ENCODE measurements at regions not wholly inside any gene's neighbourhood (a gene's known extent, or its start where the extent isn't known, plus 50 kb on each side); places are given as distances from the start of the nearest gene placed in this dataset.

DNA sequence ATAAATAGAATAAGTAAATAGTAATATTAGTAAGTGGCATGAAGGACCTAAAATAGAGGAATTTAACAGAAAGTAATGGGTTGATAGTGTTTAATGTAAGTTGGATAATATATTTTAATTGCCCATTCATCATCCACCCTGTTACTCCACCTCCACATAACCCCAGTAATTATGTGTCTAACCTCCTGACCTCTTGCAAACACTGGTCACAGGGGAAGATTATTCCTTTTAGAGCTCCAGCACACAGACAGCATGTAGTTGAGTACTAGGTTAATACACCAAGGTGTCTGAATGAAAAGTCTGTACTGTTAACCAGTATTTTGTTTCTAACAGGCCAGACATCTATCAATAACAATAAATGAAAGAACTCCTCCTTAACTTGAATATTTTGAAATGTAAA is 92.4 kb upstream of the EYS start (continued):
- no peak for TF ChIP-seq HDAC2 (IDR thresholded peaks at IDR 0.05; ENCODE audit: borderline replicate concordance in 1 of 2, low read depth in 2 of 2, low read length in 2 of 2)
- no peak for TF ChIP-seq TBP (IDR thresholded peaks at IDR 0.05; ENCODE audit: low read depth, low read length)
- TF ChIP-seq GABPA (IDR thresholded peaks at IDR 0.05; ENCODE audit: borderline replicate concordance, insufficient read depth, low read length): no peak
- no peak for TF ChIP-seq BRCA1 (IDR thresholded peaks at IDR 0.05; ENCODE audit: low read depth, low read length)

All from H1 (cell line).